HCT116 (cell line): ENCODE measurements at regions not wholly inside any gene's neighbourhood (a gene's known extent, or its start where the extent isn't known, plus 50 kb on each side); places are given as distances from the start of the nearest gene placed in this dataset.

Experiments used
- ATAC-seq: fragments of 200-7000 bp; cut with Tn5 transposase; 2 replicates; pipeline ENCODE4 v1.9.1; 2020; ENCODE audit warnings: mild to moderate bottlenecking, moderate library complexity
- BruUV-seq: library from RNA; stranded (reverse); fragments of 400-500 nt; replicated peaks from 2 replicates; lab custom pipeline; 2021; lab: Mats Ljungman, UMichigan
- CTCF ChIA-PET: fragments of 300-600 bp; sonication (Branson Sonifier 250); formaldehyde crosslinking; loops from one replicate; lab custom pipeline; 2021; ENCODE audit warnings: antibody characterized with exemption; lab: Charles Lee
- POLR2A ChIA-PET: fragments of 300-600, 350-600 bp; sonication (Branson Sonifier 250); formaldehyde crosslinking; loops from one replicate; lab custom pipeline; 2021; ENCODE audit warnings: antibody characterized with exemption; lab: Charles Lee
- RAD21 ChIA-PET, 2 experiments: fragments of 300-600 bp; sonication (Branson Sonifier 250); formaldehyde crosslinking; loops; one replicate each; lab custom pipeline; 2023; ENCODE audit warnings: low total read pairs in 2 of 2; ENCODE audit not compliant: uncharacterized antibody in 2 of 2, unreplicated experiment in 2 of 2, low non-redundant PET in 1 of 2; lab: Charles Lee
- DNase-seq: peaks from one replicate; pipeline ENCODE4 v3.0.0-alpha.2; 2010; ENCODE audit warnings: low read depth, low spot score
- H2AFZ ChIP-seq: fragments of 200-600 bp; shearing (Covaris generic), sonication (generic); 2 replicates; pipeline ENCODE4 v1.6.1; 2017; ENCODE audit warnings: low read depth, mixed run types, mixed read lengths, antibody characterized with exemption, low read length; ENCODE audit not compliant: poor library complexity, severe bottlenecking
- H3K27ac ChIP-seq: 2 replicates; pipeline ENCODE4 v1.5.1; 2012; ENCODE audit warnings: low read depth, low read length
- H3K27me3 ChIP-seq: fragments of 200-600 bp; sonication (generic); 2 replicates; pipeline ENCODE4 v1.6.1; 2016; ENCODE audit warnings: mixed run types, low read length, mixed read lengths; ENCODE audit not compliant: insufficient read depth
- H3K36me3 ChIP-seq, 2 experiments: fragments of 200-500 bp in 1 of 2; fragments of 200-600 bp in 1 of 2; sonication (Bioruptor generic) in 1 of 2; sonication (generic) in 1 of 2; 2 replicates each; pipeline versions ENCODE4 v1.5.1 to v1.6.1; 2014 to 2016; ENCODE audit warnings: low read length in 2 of 2, inconsistent platforms in 1 of 2, mixed read lengths in 1 of 2, mixed run types in 1 of 2; ENCODE audit not compliant: insufficient read depth in 2 of 2, control insufficient read depth in 1 of 2
- H3K4me1 ChIP-seq, 2 experiments: fragments of 200-600 bp in 1 of 2; sonication (generic) in 1 of 2; 2 replicates each; pipeline versions ENCODE4 v1.5.1 to v1.6.1; 2012 to 2017; ENCODE audit warnings: low read length in 2 of 2, inconsistent platforms in 1 of 2, mild to moderate bottlenecking in 1 of 2, mixed read lengths in 1 of 2, mixed run types in 1 of 2, moderate library complexity in 1 of 2; ENCODE audit not compliant: insufficient read depth in 2 of 2, control insufficient read depth in 1 of 2
- H3K4me2 ChIP-seq: fragments of 200-600 bp; sonication (generic); 2 replicates; pipeline ENCODE4 v1.6.1; 2017; ENCODE audit warnings: mixed run types, low read length, mixed read lengths
- H3K4me3 ChIP-seq, 2 experiments: fragments of 200-600 bp in 1 of 2; sonication (generic) in 1 of 2; replicated peaks in 1 of 2; 2 replicates each; pipeline ENCODE4 v1.5.1; 2011 to 2016; ENCODE audit warnings: low read length in 2 of 2, control low read depth in 1 of 2, low read depth in 1 of 2, mild to moderate bottlenecking in 1 of 2, mixed read lengths in 1 of 2, mixed run types in 1 of 2
- H3K79me2 ChIP-seq: fragments of 200-600 bp; sonication (generic); 2 replicates; pipeline ENCODE4 v1.6.1; 2017; ENCODE audit warnings: mild to moderate bottlenecking, mixed run types, low read length, moderate library complexity, mixed read lengths; ENCODE audit not compliant: insufficient read depth
- H3K9ac ChIP-seq: fragments of 200-600 bp; sonication (generic); 2 replicates; pipeline ENCODE4 v1.6.1; 2016; ENCODE audit warnings: low read length, mixed read lengths
- H3K9me2 ChIP-seq: fragments of 200-600 bp; sonication (generic), shearing (Covaris generic); 2 replicates; pipeline ENCODE4 v1.6.1; 2017; ENCODE audit warnings: mixed run types, mild to moderate bottlenecking, moderate library complexity; ENCODE audit not compliant: insufficient read depth
- H3K9me3 ChIP-seq, 2 experiments: fragments of 200-500 bp in 1 of 2; fragments of 200-600 bp in 1 of 2; sonication (Bioruptor generic) in 1 of 2; sonication (generic) in 1 of 2; 2 replicates each; pipeline ENCODE4 v1.6.1; 2014 to 2017; ENCODE audit warnings: low read length in 2 of 2, mixed read lengths in 2 of 2, inconsistent platforms in 1 of 2, low read depth in 1 of 2, mild to moderate bottlenecking in 1 of 2, mixed run types in 1 of 2, moderate library complexity in 1 of 2; ENCODE audit not compliant: control insufficient read depth in 1 of 2, insufficient read depth in 1 of 2
- H4K20me1 ChIP-seq: fragments of 200-600 bp; sonication (generic), shearing (Covaris generic); 2 replicates; pipeline ENCODE4 v1.6.1; 2017; ENCODE audit warnings: mixed run types, mild to moderate bottlenecking, moderate library complexity; ENCODE audit not compliant: insufficient read depth
- ATF3 ChIP-seq: IDR thresholded peaks from 2 replicates; pipeline ENCODE4 v1.6.1; 2012
- CBX3 ChIP-seq: IDR thresholded peaks from 2 replicates; pipeline ENCODE4 v1.6.1; 2012; ENCODE audit warnings: low read depth
- CEBPB ChIP-seq: IDR thresholded peaks from 2 replicates; pipeline ENCODE4 v1.6.1; 2012; ENCODE audit warnings: low read depth
- CTCF ChIP-seq, 3 experiments: fragments of 200-600 bp in 1 of 3; sonication (generic) in 1 of 3; IDR thresholded peaks in 2 of 3; conservative IDR thresholded peaks in 1 of 3; 2 replicates each; pipeline ENCODE4 v1.5.1; 2012 to 2017; ENCODE audit warnings: low read depth in 2 of 3, low read length in 2 of 3, antibody characterized with exemption in 1 of 3, borderline replicate concordance in 1 of 3, control low read depth in 1 of 3, mild to moderate bottlenecking in 1 of 3, mixed read lengths in 1 of 3, mixed run types in 1 of 3, moderate library complexity in 1 of 3; ENCODE audit not compliant: insufficient read depth in 1 of 3
- ELF1 ChIP-seq: IDR thresholded peaks from 2 replicates; pipeline ENCODE4 v1.6.1; 2012; ENCODE audit warnings: low read depth, borderline replicate concordance
- EZH2phosphoT487 ChIP-seq: fragments of 200-600 bp; IDR thresholded peaks from 2 replicates; pipeline ENCODE4 v1.6.1; 2018; ENCODE audit warnings: antibody characterized with exemption, borderline replicate concordance
- FOSL1 ChIP-seq: IDR thresholded peaks from 2 replicates; pipeline ENCODE4 v1.6.1; 2012; ENCODE audit warnings: low read depth
- JUND ChIP-seq: IDR thresholded peaks from 2 replicates; pipeline ENCODE4 v1.6.1; 2012
- MAX ChIP-seq: IDR thresholded peaks from 2 replicates; pipeline ENCODE4 v1.6.1; 2012
- POLR2A ChIP-seq: IDR thresholded peaks from 2 replicates; pipeline ENCODE4 v1.7.0; 2011; ENCODE audit warnings: borderline replicate concordance; ENCODE audit not compliant: insufficient read depth, insufficient read length; ENCODE audit errors: extremely low read depth
- POLR2AphosphoS5 ChIP-seq: IDR thresholded peaks from 2 replicates; pipeline ENCODE4 v1.6.1; 2011; ENCODE audit warnings: mild to moderate bottlenecking, low read depth, low read length, moderate library complexity
- RAD21 ChIP-seq: IDR thresholded peaks from 2 replicates; pipeline ENCODE4 v1.6.1; 2012; ENCODE audit warnings: low read depth, mild to moderate bottlenecking
- SIN3A ChIP-seq: IDR thresholded peaks from 2 replicates; pipeline ENCODE4 v1.6.1; 2012; ENCODE audit warnings: low read depth
- SP1 ChIP-seq: IDR thresholded peaks from 2 replicates; pipeline ENCODE4 v1.6.1; 2012; ENCODE audit warnings: low read depth
- SRF ChIP-seq: IDR thresholded peaks from 2 replicates; pipeline ENCODE4 v1.6.1; 2012; ENCODE audit warnings: low read depth
- TCF7L2 ChIP-seq: IDR thresholded peaks from 2 replicates; pipeline ENCODE4 v1.7.0; 2011; ENCODE audit warnings: borderline replicate concordance, inconsistent platforms; ENCODE audit not compliant: insufficient read depth, insufficient read length; ENCODE audit errors: extremely low read depth
- YY1 ChIP-seq: IDR thresholded peaks from 2 replicates; pipeline ENCODE4 v1.6.1; 2011; ENCODE audit warnings: low read length, low read depth, moderate library complexity, mild to moderate bottlenecking; ENCODE audit not compliant: insufficient replicate concordance; ENCODE audit errors: extremely low read depth
- ZBTB33 ChIP-seq: IDR thresholded peaks from 2 replicates; pipeline ENCODE4 v1.6.1; 2011; ENCODE audit warnings: mild to moderate bottlenecking, low read length, moderate library complexity; ENCODE audit not compliant: insufficient replicate concordance; ENCODE audit errors: extremely low read depth
- ZFX ChIP-seq: fragments of 450-650 bp; IDR thresholded peaks from 2 replicates; pipeline ENCODE4 v1.6.1; 2017
- intact Hi-C: fragments of 100-400 bp; cut with micrococcal nuclease; formaldehyde crosslinking; loops from 2 replicates; pipeline ENCODE4 v1.10.0; 2022

- no peak overlapping the region for H3K4me3 ChIP-seq
- H3K27me3 ChIP-seq = no peaks in the 10 kb centered on the region
- TF ChIP-seq JUND (no peak), ZFX (no peak)
- TF ChIP-seq, all 23 proteins: peak for 0
- no peak overlapping the region; the same call in 1 of the 2 replicates for H3K4me2 ChIP-seq
- H3K79me2 ChIP-seq = no peaks in the 10 kb centered on the region
- H3K36me3 ChIP-seq = no peaks in the 10 kb centered on the region
- ChIA-PET CTCF (no interaction called here), POLR2A (interaction anchor here (0.6 kb wide), 1 partner anchor 95 kb away, joined by 3 read pairs; no protein-coding TSS in a partner anchor), RAD21 (no interaction called here)
- H3K4me1 ChIP-seq = peaks cover 10 to 14% of the 10 kb centered on the region in 2 experiments
- no peaks in the 10 kb centered on the region for H4K20me1 ChIP-seq
- no peaks in the 10 kb centered on the region for H3K9me2 ChIP-seq
- no TSS peak for BruUV-seq
- no peaks in the 10 kb centered on the region for H3K9me3 ChIP-seq
- no peak for DNase-seq
- intact Hi-C loops = no loop called here
- peak; percentile 61 for ATAC-seq
- H3K9ac ChIP-seq = no peak overlapping the region
- H3K27ac ChIP-seq = no peak overlapping the region
- H2AFZ ChIP-seq = no peak overlapping the region
These were observed 339.9 kb upstream of the RGS6 start for GRCh38 chr14:71592361-71592760.

- BruUV-seq = no TSS peak
- CTCF ChIA-PET = no interaction called here
- POLR2A ChIA-PET = no interaction called here
These were observed 338.3 kb upstream of the RGS6 start for GRCh38 chr14:71593966-71594365.

More at GRCh38 chr14:71593966-71594365, 338.3 kb upstream of the RGS6 start:
- Histone ChIP-seq H3K9ac (no peak overlapping the region), H3K36me3 (no peaks in the 10 kb centered on the region), H3K27me3 (no peaks in the 10 kb centered on the region), H3K27ac (no peak overlapping the region), H3K4me2 (no peak overlapping the region), H3K9me2 (no peaks in the 10 kb centered on the region), H3K4me3 (no peak overlapping the region), H3K4me1 (peaks cover 10 to 14% of the 10 kb centered on the region in 2 experiments), H4K20me1 (no peaks in the 10 kb centered on the region), H2AFZ (no peak overlapping the region), H3K79me2 (no peaks in the 10 kb centered on the region), H3K9me3 (no peaks in the 10 kb centered on the region)
- RAD21 ChIA-PET = no interaction called here
- TF ChIP-seq CEBPB (no peak), TCF7L2 (no peak), EZH2phosphoT487 (no peak), RAD21 (no peak), YY1 (no peak), MAX (no peak), CTCF (IDR thresholded peaks at IDR 0.05 in 2 of 3, conservative IDR thresholded peaks at IDR 0.05 in 1 of 3; ENCODE audit: borderline replicate concordance in 1 of 3, insufficient read depth in 1 of 3, low read depth in 2 of 3, low read length in 2 of 3) (no peak), ZBTB33 (no peak), FOSL1 (no peak), ELF1 (no peak), POLR2A (no peak), CBX3 (no peak), SIN3A (no peak), ZFX (no peak), POLR2AphosphoS5 (no peak), SP1 (no peak), ATF3 (no peak), SRF (no peak)
- intact Hi-C loops = no loop called here
- ATAC-seq (no peak), DNase-seq (no peak)
